H9 (cell line): ENCODE measurements at regions not wholly inside any gene's neighbourhood (a gene's known extent, or its start where the extent isn't known, plus 50 kb on each side); places are given as distances from the start of the nearest gene placed in this dataset.

Experiments used
- DNase-seq: peaks from one replicate; pipeline ENCODE4 v3.0.0-alpha.2; 2017
- H2AFZ ChIP-seq: one replicate; pipeline ENCODE4 v1.6.1; 2013; ENCODE audit warnings: mild to moderate bottlenecking, low read length, control low read depth, moderate library complexity
- H2AK5ac ChIP-seq: 2 replicates; pipeline ENCODE4 v1.6.1; 2013; ENCODE audit warnings: low read length, control low read depth, mixed read lengths; ENCODE audit not compliant: insufficient read length
- H2BK120ac ChIP-seq: one replicate; pipeline ENCODE4 v1.6.1; 2013; ENCODE audit warnings: low read depth, mild to moderate bottlenecking, low read length, control low read depth, inconsistent platforms; ENCODE audit not compliant: poor library complexity, severe bottlenecking
- H2BK12ac ChIP-seq: 2 replicates; pipeline ENCODE4 v1.6.1; 2013; ENCODE audit warnings: low read length, control low read depth, mixed read lengths, low read depth; ENCODE audit not compliant: insufficient read length
- H2BK15ac ChIP-seq: 2 replicates; pipeline ENCODE4 v1.6.1; 2013; ENCODE audit warnings: low read depth, low read length, control low read depth
- H2BK20ac ChIP-seq: one replicate; pipeline ENCODE4 v1.6.1; 2013; ENCODE audit warnings: low read depth, mild to moderate bottlenecking, low read length, control low read depth, inconsistent platforms; ENCODE audit not compliant: poor library complexity, severe bottlenecking
- H2BK5ac ChIP-seq: 2 replicates; pipeline ENCODE4 v1.6.1; 2013; ENCODE audit warnings: low read length, control low read depth, mixed read lengths; ENCODE audit not compliant: insufficient read length
- H3K14ac ChIP-seq: 2 replicates; pipeline ENCODE4 v1.6.1; 2013; ENCODE audit warnings: low read length, control low read depth; ENCODE audit not compliant: insufficient read depth
- H3K18ac ChIP-seq: 2 replicates; pipeline ENCODE4 v1.6.1; 2013; ENCODE audit warnings: low read depth, mild to moderate bottlenecking, mixed read lengths, low read length, control low read depth; ENCODE audit not compliant: insufficient read length
- H3K23ac ChIP-seq: 2 replicates; pipeline ENCODE4 v1.6.1; 2013; ENCODE audit warnings: low read length, control low read depth, mixed read lengths, low read depth; ENCODE audit not compliant: insufficient read length
- H3K23me2 ChIP-seq: 2 replicates; pipeline ENCODE4 v1.6.1; 2013; ENCODE audit warnings: low read depth, mild to moderate bottlenecking, mixed read lengths, low read length, control low read depth; ENCODE audit not compliant: insufficient read length, poor library complexity, severe bottlenecking
- H3K27ac ChIP-seq: 2 replicates; pipeline ENCODE4 v1.5.1; 2013; ENCODE audit warnings: low read length, control low read depth, mixed read lengths, low read depth; ENCODE audit not compliant: insufficient read length
- H3K27me3 ChIP-seq: 2 replicates; pipeline ENCODE4 v1.6.1; 2013; ENCODE audit warnings: low read length, control low read depth, inconsistent platforms; ENCODE audit not compliant: insufficient read depth
- H3K4ac ChIP-seq: 2 replicates; pipeline ENCODE4 v1.6.1; 2013; ENCODE audit warnings: low read depth, mild to moderate bottlenecking, control low read depth, inconsistent platforms, low read length, moderate library complexity
- H3K4me1 ChIP-seq: 2 replicates; pipeline ENCODE4 v1.6.1; 2013; ENCODE audit warnings: low read length, control low read depth, inconsistent platforms; ENCODE audit not compliant: insufficient read depth
- H3K4me2 ChIP-seq: 2 replicates; pipeline ENCODE4 v1.6.1; 2013; ENCODE audit warnings: low read length, control low read depth, mixed read lengths; ENCODE audit not compliant: insufficient read length, insufficient read depth
- H3K56ac ChIP-seq: 2 replicates; pipeline ENCODE4 v1.6.1; 2013; ENCODE audit warnings: low read depth, mild to moderate bottlenecking, mixed read lengths, low read length, control low read depth; ENCODE audit not compliant: insufficient read length
- H3K79me1 ChIP-seq: 2 replicates; pipeline ENCODE4 v1.6.1; 2013; ENCODE audit warnings: low read depth, mild to moderate bottlenecking, moderate library complexity, low read length, control low read depth, inconsistent platforms; ENCODE audit not compliant: insufficient read depth, poor library complexity, severe bottlenecking
- H3K79me2 ChIP-seq: 2 replicates; pipeline ENCODE4 v1.6.1; 2013; ENCODE audit warnings: low read length, control low read depth, inconsistent platforms; ENCODE audit not compliant: insufficient read depth
- H3K9ac ChIP-seq: 2 replicates; pipeline ENCODE4 v1.6.1; 2013; ENCODE audit warnings: low read length, control low read depth, mixed read lengths; ENCODE audit not compliant: insufficient read length; ENCODE audit errors: extremely low read depth
- H3K9me3 ChIP-seq: one replicate; pipeline ENCODE4 v1.6.1; 2013; ENCODE audit warnings: low read depth, low read length, inconsistent platforms; ENCODE audit not compliant: control insufficient read depth
- H3T11ph ChIP-seq: one replicate; pipeline ENCODE4 v1.6.1; 2013; ENCODE audit warnings: mild to moderate bottlenecking, low read length, control low read depth, inconsistent platforms
- H4K20me1 ChIP-seq: one replicate; pipeline ENCODE4 v1.6.1; 2013; ENCODE audit not compliant: control insufficient read depth, insufficient read length, insufficient read depth
- H4K5ac ChIP-seq: 2 replicates; pipeline ENCODE4 v1.6.1; 2013; ENCODE audit warnings: low read depth, mild to moderate bottlenecking, mixed read lengths, low read length, control low read depth; ENCODE audit not compliant: insufficient read length
- H4K8ac ChIP-seq: replicated peaks from 2 replicates; pipeline ENCODE4 v1.6.1; 2013; ENCODE audit warnings: low read length, control low read depth, mixed read lengths, low read depth; ENCODE audit not compliant: insufficient read length
- H4K91ac ChIP-seq: 2 replicates; pipeline ENCODE4 v1.6.1; 2013; ENCODE audit warnings: low read depth, mild to moderate bottlenecking, moderate library complexity, mixed read lengths, low read length, control low read depth; ENCODE audit not compliant: insufficient read length
- H3K27ac Mint-ChIP-seq, 3 experiments: 2 replicates in 2 of 3; 3 replicates in 1 of 3; pipeline ENCODE4 v1.8.0; 2020 to 2021; ENCODE audit warnings: mixed read lengths in 3 of 3, mild to moderate bottlenecking in 1 of 3, moderate library complexity in 1 of 3
- H3K27me3 Mint-ChIP-seq: 2 replicates; pipeline ENCODE4 v1.8.0; 2021; ENCODE audit warnings: low read depth, mild to moderate bottlenecking, moderate library complexity, mixed read lengths
- H3K36me3 Mint-ChIP-seq, 3 experiments: 2 replicates in 2 of 3; 3 replicates in 1 of 3; pipeline ENCODE4 v1.8.0; 2020 to 2021; ENCODE audit warnings: low read depth in 3 of 3, mixed read lengths in 3 of 3; ENCODE audit not compliant: insufficient read depth in 1 of 3
- H3K4me1 Mint-ChIP-seq, 2 experiments: 2 replicates each; pipeline ENCODE4 v1.8.0; 2020; ENCODE audit warnings: mixed read lengths in 2 of 2
- H3K4me3 Mint-ChIP-seq, 2 experiments: 2 replicates in 1 of 2; 3 replicates in 1 of 2; pipeline ENCODE4 v1.8.0; 2020 to 2021; ENCODE audit warnings: mild to moderate bottlenecking in 2 of 2, mixed read lengths in 2 of 2, moderate library complexity in 1 of 2
- H3K9me3 Mint-ChIP-seq, 2 experiments: 2 replicates in 1 of 2; 3 replicates in 1 of 2; pipeline ENCODE4 v1.8.0; 2020; ENCODE audit warnings: mild to moderate bottlenecking in 2 of 2, mixed read lengths in 2 of 2, moderate library complexity in 1 of 2
- CTCF ChIP-seq: fragments of 200-600 bp; sonication (generic); conservative IDR thresholded peaks from 3 replicates; pipeline ENCODE4 v1.8.0; 2021; ENCODE audit warnings: antibody characterized with exemption, mild to moderate bottlenecking
- WGBS: extraction: QIAGEN DNeasy Blood & Tissue Kit; methylation state at CpG from one replicate; pipeline ENCODE4 v1.1.7; 2013; ENCODE audit warnings: missing lambda C conversion rate, low lambda C conversion rate, mixed read lengths; ENCODE audit not compliant: insufficient read length; ENCODE audit errors: extremely low coverage; 5-methylcytosine and 5-hydroxymethylcytosine counted together

GRCh38 chr18:78764544-78764943 is 215.1 kb upstream of the SALL3 start:
- H3K4me2 ChIP-seq: no peak overlapping the region
- no peak overlapping the region for H3T11ph ChIP-seq
- H3K14ac ChIP-seq: no peak overlapping the region
- H3K27ac ChIP-seq: no peak overlapping the region
- no peaks in the 10 kb centered on the region for H3K23me2 ChIP-seq
- Mint-ChIP-seq H3K27ac (no peak overlapping the region), H3K4me3 (no peak overlapping the region), H3K4me1 (peaks cover 10% of the 10 kb centered on the region in 2 experiments), H3K36me3 (no peaks in the 10 kb centered on the region; a peak in 1 of 7 replicates), H3K27me3 (peaks cover 5% of the 10 kb centered on the region; the same call in 1 of the 2 replicates), H3K9me3 (peaks cover 2 to 3% of the 10 kb centered on the region in 2 experiments; a peak in 3 of 5 replicates)
- no peaks in the 10 kb centered on the region for H3K79me1 ChIP-seq
- no peak overlapping the region for H2BK5ac ChIP-seq
- TF ChIP-seq CTCF: no peak
- H3K9ac ChIP-seq: no peak overlapping the region
- H3K23ac ChIP-seq: no peak overlapping the region
- no peak overlapping the region for H2AFZ ChIP-seq
- H2BK15ac ChIP-seq: no peak overlapping the region
- H2AK5ac ChIP-seq: no peak overlapping the region
- H4K91ac ChIP-seq: no peak overlapping the region
- H2BK20ac ChIP-seq: no peak overlapping the region
- no CpG with 5 or more reads among the region's 10 CpGs for WGBS
- H4K8ac ChIP-seq: no peak overlapping the region
- no peaks in the 10 kb centered on the region for H4K20me1 ChIP-seq
- DNase-seq: no peak
- H2BK12ac ChIP-seq: no peak overlapping the region
- no peak overlapping the region for H3K56ac ChIP-seq
- no peaks in the 10 kb centered on the region for H3K9me3 ChIP-seq
- no peaks in the 10 kb centered on the region for H3K79me2 ChIP-seq
- H2BK120ac ChIP-seq: no peak overlapping the region
- no peak overlapping the region for H3K4ac ChIP-seq
- no peaks in the 10 kb centered on the region for H3K27me3 ChIP-seq
- H3K4me1 ChIP-seq: no peaks in the 10 kb centered on the region
- H4K5ac ChIP-seq: no peak overlapping the region
- no peak overlapping the region for H3K18ac ChIP-seq
